OCI-LY3 (cell line): ENCODE measurements at regions not wholly inside any gene's neighbourhood (a gene's known extent, or its start where the extent isn't known, plus 50 kb on each side); places are given as distances from the start of the nearest gene placed in this dataset.

ENCODE experiments used
- H2AFZ ChIP-seq: fragments of 200-600, 300-600 bp; shearing (Covaris generic); 2 replicates; pipeline ENCODE4 v1.6.0; 2014; ENCODE audit warnings: antibody characterized with exemption, low read depth, low read length
- H3K27ac ChIP-seq: fragments of 200-600, 300-600 bp; sonication (generic); 2 replicates; pipeline ENCODE4 v1.5.1; 2014; ENCODE audit warnings: mild to moderate bottlenecking, low read length, moderate library complexity, mixed read lengths
- H3K27me3 ChIP-seq: fragments of 200-600, 300-600 bp; sonication (generic); 2 replicates; pipeline ENCODE4 v1.6.1; 2014; ENCODE audit warnings: low read depth, low read length, mixed read lengths
- H3K36me3 ChIP-seq: fragments of 200-600, 300-600 bp; sonication (generic); replicated peaks from 2 replicates; pipeline ENCODE3; 2014; ENCODE audit warnings: low read depth, low read length, mixed read lengths
- H3K4me1 ChIP-seq: fragments of 300-600, 200-600 bp; sonication (generic); 2 replicates; pipeline ENCODE4 v1.6.1; 2014; ENCODE audit warnings: low read length, mixed read lengths
- H3K4me2 ChIP-seq: fragments of 200-600, 300-600 bp; sonication (generic); 2 replicates; pipeline ENCODE4 v1.6.1; 2014; ENCODE audit warnings: low read length, mixed read lengths
- H3K4me3 ChIP-seq: fragments of 300-600, 200-600 bp; sonication (generic); 2 replicates; pipeline ENCODE4 v1.5.1; 2014; ENCODE audit warnings: antibody characterized with exemption, mild to moderate bottlenecking, low read length, moderate library complexity
- H3K79me2 ChIP-seq: fragments of 300-600, 200-600 bp; shearing (Covaris generic); 2 replicates; pipeline ENCODE4 v1.6.1; 2014; ENCODE audit warnings: mild to moderate bottlenecking, low read length, mixed read lengths
- H3K9ac ChIP-seq: fragments of 300-600, 200-600 bp; shearing (Covaris generic); 2 replicates; pipeline ENCODE4 v1.6.0; 2014; ENCODE audit warnings: mild to moderate bottlenecking, low read length, moderate library complexity
- H3K9me3 ChIP-seq: fragments of 200-600, 300-600 bp; shearing (Covaris generic); 2 replicates; pipeline ENCODE4 v1.6.1; 2014; ENCODE audit warnings: low read length, mixed read lengths; ENCODE audit not compliant: insufficient read depth
- H4K20me1 ChIP-seq: fragments of 200-600, 300-600 bp; sonication (generic); 2 replicates; pipeline ENCODE4 v1.6.1; 2016; ENCODE audit warnings: low read length, mixed read lengths; ENCODE audit not compliant: insufficient read depth
- EZH2phosphoT487 ChIP-seq: fragments of 200-600 bp; shearing (Covaris generic); IDR thresholded peaks from 2 replicates; pipeline ENCODE4 v1.6.1; 2018; ENCODE audit warnings: antibody characterized with exemption, mixed run types, low read depth
- TF ChIP-seq, protein P1 (sequence below): fragments of 200-600, 300-600 bp; sonication (generic); IDR thresholded peaks from 2 replicates; pipeline ENCODE4 v1.5.1; 2014; ENCODE audit warnings: antibody characterized with exemption, low read length, low read depth

DNA sequence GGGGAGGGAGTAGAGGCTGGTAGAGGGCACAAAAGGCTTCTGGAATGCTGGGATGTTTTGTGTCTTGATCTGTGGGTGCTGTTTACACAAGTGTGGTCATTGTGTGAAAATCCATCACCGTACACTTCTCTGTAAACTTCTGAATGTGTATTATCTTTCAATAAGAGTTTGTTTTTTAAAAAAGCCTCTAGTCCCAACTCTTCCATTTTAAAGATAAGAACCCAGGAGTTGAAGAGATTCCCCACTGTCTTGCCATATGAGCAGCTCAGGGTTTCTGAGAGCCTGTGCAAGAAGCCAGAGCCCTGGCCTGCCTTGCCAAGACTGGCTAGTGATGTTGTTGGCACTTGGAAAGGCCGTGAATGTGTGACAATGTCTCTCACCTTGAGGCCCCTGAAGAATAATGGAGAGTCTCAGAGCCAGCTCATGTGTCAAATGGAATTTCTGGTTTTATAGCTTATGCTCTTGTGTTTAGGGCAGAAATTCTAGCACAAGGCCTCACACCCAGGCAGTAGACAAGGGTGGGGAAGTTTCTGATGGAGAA is 57.5 kb upstream of the NPAS1 start:
- no peak overlapping the region for H3K4me2 ChIP-seq
- H4K20me1 ChIP-seq: peaks cover 9% of the 10 kb centered on the region; the same call in 1 of the 2 replicates
- H3K4me3 ChIP-seq: no peak overlapping the region
- H3K9me3 ChIP-seq: no peaks in the 10 kb centered on the region
- TF ChIP-seq, protein P1, sequence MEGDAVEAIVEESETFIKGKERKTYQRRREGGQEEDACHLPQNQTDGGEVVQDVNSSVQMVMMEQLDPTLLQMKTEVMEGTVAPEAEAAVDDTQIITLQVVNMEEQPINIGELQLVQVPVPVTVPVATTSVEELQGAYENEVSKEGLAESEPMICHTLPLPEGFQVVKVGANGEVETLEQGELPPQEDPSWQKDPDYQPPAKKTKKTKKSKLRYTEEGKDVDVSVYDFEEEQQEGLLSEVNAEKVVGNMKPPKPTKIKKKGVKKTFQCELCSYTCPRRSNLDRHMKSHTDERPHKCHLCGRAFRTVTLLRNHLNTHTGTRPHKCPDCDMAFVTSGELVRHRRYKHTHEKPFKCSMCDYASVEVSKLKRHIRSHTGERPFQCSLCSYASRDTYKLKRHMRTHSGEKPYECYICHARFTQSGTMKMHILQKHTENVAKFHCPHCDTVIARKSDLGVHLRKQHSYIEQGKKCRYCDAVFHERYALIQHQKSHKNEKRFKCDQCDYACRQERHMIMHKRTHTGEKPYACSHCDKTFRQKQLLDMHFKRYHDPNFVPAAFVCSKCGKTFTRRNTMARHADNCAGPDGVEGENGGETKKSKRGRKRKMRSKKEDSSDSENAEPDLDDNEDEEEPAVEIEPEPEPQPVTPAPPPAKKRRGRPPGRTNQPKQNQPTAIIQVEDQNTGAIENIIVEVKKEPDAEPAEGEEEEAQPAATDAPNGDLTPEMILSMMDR: no peak
- no peak for TF ChIP-seq EZH2phosphoT487
- H3K27me3 ChIP-seq: no peaks in the 10 kb centered on the region
- no peaks in the 10 kb centered on the region for H3K4me1 ChIP-seq
- H3K9ac ChIP-seq: no peak overlapping the region
- H3K79me2 ChIP-seq: 0 out of 2 replicates have a peak, but pooled peaks cover 5% of the 10 kb centered on the region
- H3K27ac ChIP-seq: no peak overlapping the region
- no peak overlapping the region for H2AFZ ChIP-seq
- H3K36me3 ChIP-seq: no peaks in the 10 kb centered on the region

DNA sequence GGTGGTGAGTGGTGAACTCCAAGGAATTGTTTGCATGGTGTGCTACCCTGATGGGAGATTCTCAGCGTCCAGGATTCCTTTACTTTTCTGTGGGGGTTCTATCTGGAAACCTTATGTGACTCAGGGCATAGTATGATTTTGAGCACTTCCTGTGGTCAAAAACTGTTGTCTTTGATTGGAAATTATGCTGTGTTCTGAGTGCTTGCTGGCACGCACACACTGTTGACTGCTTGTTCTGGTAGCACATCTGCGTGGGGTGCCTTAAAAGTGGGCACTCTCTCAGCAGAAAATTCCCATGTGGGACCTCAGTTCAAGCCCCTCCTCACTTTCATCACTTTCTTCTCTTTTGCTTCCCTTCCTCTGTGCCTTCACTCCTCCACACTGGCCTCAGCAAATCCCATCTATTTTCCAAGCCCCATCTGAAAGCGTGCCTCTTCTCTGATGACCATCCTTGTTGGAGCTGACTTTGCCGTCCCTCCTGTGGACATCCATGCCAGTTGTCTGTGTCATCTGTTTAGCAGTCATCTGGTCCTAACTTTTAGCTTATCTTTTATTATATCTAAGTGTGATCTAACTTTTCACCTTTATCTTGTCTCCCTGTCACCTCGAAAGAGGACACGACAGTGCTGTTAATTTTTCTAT is 56.4 kb upstream of the NPAS1 start:
- Histone ChIP-seq H3K4me2 (no peak overlapping the region), H3K4me1 (no peaks in the 10 kb centered on the region), H3K79me2 (0 out of 2 replicates have a peak, but pooled peaks cover 5% of the 10 kb centered on the region), H3K9me3 (no peaks in the 10 kb centered on the region), H2AFZ (no peak overlapping the region), H3K27me3 (no peaks in the 10 kb centered on the region), H3K27ac (no peak overlapping the region), H3K9ac (no peak overlapping the region), H3K36me3 (no peaks in the 10 kb centered on the region), H3K4me3 (no peak overlapping the region), H4K20me1 (peaks cover 9% of the 10 kb centered on the region; the same call in 1 of the 2 replicates)
- TF ChIP-seq, protein P1: no peak
- TF ChIP-seq EZH2phosphoT487: no peak

DNA sequence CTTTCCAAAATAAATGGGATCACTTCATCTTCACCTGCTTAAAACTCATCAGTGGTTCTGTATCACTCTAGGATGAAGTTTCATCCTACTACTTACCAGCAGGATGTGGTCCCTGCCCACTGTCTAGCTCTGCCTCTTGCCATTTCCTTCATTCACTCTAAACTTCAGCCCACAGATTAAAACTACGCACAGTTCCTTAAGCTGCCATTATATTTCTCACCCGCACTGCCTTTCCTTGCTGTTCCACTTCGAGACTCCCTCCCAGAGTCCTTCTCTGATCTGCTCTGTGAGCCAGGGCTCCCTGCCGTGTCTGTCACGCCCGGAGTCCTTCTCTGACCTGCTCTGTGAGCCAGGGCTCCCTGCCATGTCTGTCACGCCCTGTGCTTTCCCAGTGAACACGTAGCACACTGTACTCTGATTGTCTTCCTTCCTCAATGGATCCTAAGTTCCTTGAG is 52.0 kb upstream of the NPAS1 start:
- H3K4me3 ChIP-seq: no peak overlapping the region
- no peaks in the 10 kb centered on the region for H3K9me3 ChIP-seq
- no peaks in the 10 kb centered on the region for H3K79me2 ChIP-seq
- TF ChIP-seq, protein P1: no peak
- TF ChIP-seq EZH2phosphoT487: no peak
- no peak overlapping the region for H2AFZ ChIP-seq
- H4K20me1 ChIP-seq: peaks cover 14% of the 10 kb centered on the region; the same call in 1 of the 2 replicates
- H3K36me3 ChIP-seq: no peaks in the 10 kb centered on the region
- no peak overlapping the region for H3K4me2 ChIP-seq
- H3K27ac ChIP-seq: no peak overlapping the region
- no peak overlapping the region for H3K9ac ChIP-seq
- H3K4me1 ChIP-seq: no peaks in the 10 kb centered on the region
- H3K27me3 ChIP-seq: no peaks in the 10 kb centered on the region
